Upper lobe of right lung (tissue), 1 donor: ENCODE measurements at regions not wholly inside any gene's neighbourhood (a gene's known extent, or its start where the extent isn't known, plus 50 kb on each side); places are given as distances from the start of the nearest gene placed in this dataset.

Experiments
- ATAC-seq: fragments of 200-7000 bp; cut with Tn5 transposase; one replicate; pipeline ENCODE4 v1.9.1; 2020; ENCODE audit warnings: mild to moderate bottlenecking, moderate library complexity
- DNase-seq: peaks from one replicate; pipeline ENCODE4 v3.0.0-alpha.2; 2020
- H3K27ac ChIP-seq: fragments of 200-600 bp; one replicate; pipeline ENCODE4 v1.8.0; 2022
- H3K27me3 ChIP-seq: fragments of 200-600 bp; one replicate; pipeline ENCODE4 v1.8.0; 2022; ENCODE audit warnings: mild to moderate bottlenecking
- H3K36me3 ChIP-seq: fragments of 200-600 bp; one replicate; pipeline ENCODE4 v1.8.0; 2022
- H3K4me1 ChIP-seq: fragments of 200-600 bp; one replicate; pipeline ENCODE4 v1.8.0; 2022
- H3K4me3 ChIP-seq: fragments of 200-600 bp; one replicate; pipeline ENCODE4 v1.8.0; 2022; ENCODE audit warnings: mild to moderate bottlenecking
- H3K9me3 ChIP-seq: fragments of 200-600 bp; one replicate; pipeline ENCODE4 v1.8.0; 2022
- CTCF ChIP-seq: fragments of 200-600 bp; IDR thresholded peaks from one replicate; pipeline ENCODE4 v1.8.0; 2022; ENCODE audit warnings: antibody characterized with exemption
- intact Hi-C: fragments of 100-400 bp; cut with DNase I; formaldehyde crosslinking; loops from one replicate; pipeline ENCODE4 v1.11.0; 2022
- donor health status: DM: no; HTN: yes; CAD: no; lungs with severe emphysema.

- DNase-seq, result no peak
- H3K9me3 ChIP-seq, result no peaks in the 10 kb centered on the region
- TF ChIP-seq CTCF, result no peak
- ATAC-seq, result no peak
- H3K4me3 ChIP-seq, result no peak overlapping the region
- H3K4me1 ChIP-seq, result no peaks in the 10 kb centered on the region
- intact Hi-C loops, result no loop called here
- H3K27ac ChIP-seq, result no peak overlapping the region
- H3K27me3 ChIP-seq, result no peaks in the 10 kb centered on the region
- H3K36me3 ChIP-seq, result no peaks in the 10 kb centered on the region
Measured at GRCh38 chr3:16725972-16726371, 120.7 kb upstream of the DAZL start.

DNA sequence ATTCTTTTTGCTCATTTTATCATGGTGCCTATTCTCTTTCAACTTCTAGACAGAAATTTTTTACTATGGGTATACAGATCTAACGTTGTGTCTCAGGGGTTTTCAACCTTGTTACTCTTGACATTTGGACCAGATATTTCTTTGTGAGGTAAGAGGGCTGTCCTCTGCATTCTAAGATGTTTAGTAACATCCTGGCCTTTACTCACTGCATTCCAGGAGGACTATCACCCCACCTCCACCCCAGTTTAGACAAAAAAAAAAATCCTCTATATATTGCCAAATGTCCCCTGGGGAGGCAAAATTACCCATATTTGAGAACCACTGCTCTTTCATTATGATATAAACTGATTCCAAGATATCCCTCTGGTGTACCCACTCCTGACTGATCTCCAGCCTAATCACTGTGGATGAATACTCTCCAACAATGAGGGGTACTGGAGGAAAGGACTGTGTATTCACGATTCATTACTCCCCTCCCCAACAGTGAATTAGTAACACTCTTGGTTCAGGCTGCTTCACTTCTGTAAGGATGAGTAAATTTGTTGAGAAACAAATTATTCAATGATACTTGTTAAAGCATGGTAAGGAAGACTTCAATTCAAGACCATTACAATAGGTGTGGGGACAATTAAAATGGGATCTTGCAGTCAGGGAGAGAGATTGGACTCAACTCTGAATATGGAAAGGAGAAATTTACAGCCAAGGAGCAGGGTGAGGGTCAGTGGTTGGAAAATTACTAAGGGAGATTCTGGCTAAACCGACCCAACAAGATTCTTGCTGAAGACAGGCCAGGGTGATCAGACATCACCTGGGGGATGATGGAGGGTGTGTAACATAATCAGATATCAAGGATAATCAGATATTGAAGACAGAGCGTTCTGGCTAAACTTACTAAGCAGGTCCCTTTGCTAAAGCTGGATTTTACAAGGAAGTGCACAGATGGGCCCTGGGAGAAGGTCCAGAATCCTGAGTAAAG, 123.8 kb upstream of the DAZL start:
- H3K27ac ChIP-seq, result no peak overlapping the region
- H3K4me1 ChIP-seq, result no peaks in the 10 kb centered on the region
- H3K4me3 ChIP-seq, result no peak overlapping the region
- H3K9me3 ChIP-seq, result peaks cover 6% of the 10 kb centered on the region
- intact Hi-C loops, result no loop called here
- H3K36me3 ChIP-seq, result no peaks in the 10 kb centered on the region
- TF ChIP-seq CTCF, result no peak
- no peaks in the 10 kb centered on the region for H3K27me3 ChIP-seq
- DNase-seq, result no peak
- no peak for ATAC-seq

GRCh38 chr3:16738451-16738850, 133.2 kb upstream of the DAZL start:
- no peak overlapping the region for H3K27ac ChIP-seq
- ATAC-seq, result no peak

GRCh38 chr3:16739541-16740105, 134.4 kb upstream of the DAZL start:
- H3K4me1 ChIP-seq, result no peaks in the 10 kb centered on the region
- no peaks in the 10 kb centered on the region for H3K27me3 ChIP-seq
- intact Hi-C loops, result no loop called here
- DNase-seq, result no peak
- no peak for TF ChIP-seq CTCF
- H3K4me3 ChIP-seq, result no peak overlapping the region
- H3K9me3 ChIP-seq, result no peaks in the 10 kb centered on the region
- no peaks in the 10 kb centered on the region for H3K36me3 ChIP-seq
- no peak overlapping the region for H3K27ac ChIP-seq
- ATAC-seq, result no peak

More at GRCh38 chr3:16738451-16738850, 133.2 kb upstream of the DAZL start:
- Histone ChIP-seq H3K36me3 (no peaks in the 10 kb centered on the region), H3K9me3 (no peaks in the 10 kb centered on the region), H3K4me3 (no peak overlapping the region), H3K4me1 (no peaks in the 10 kb centered on the region), H3K27me3 (no peaks in the 10 kb centered on the region)
- intact Hi-C loops, result no loop called here
- no peak for DNase-seq
- TF ChIP-seq CTCF, result no peak

- DNase-seq, result no peak
- intact Hi-C loops, result no loop called here
- H3K27ac ChIP-seq, result no peak overlapping the region
- H3K4me3 ChIP-seq, result no peak overlapping the region
- no peak for ATAC-seq
- H3K9me3 ChIP-seq, result no peaks in the 10 kb centered on the region
- H3K36me3 ChIP-seq, result no peaks in the 10 kb centered on the region
- no peaks in the 10 kb centered on the region for H3K27me3 ChIP-seq
- no peak for TF ChIP-seq CTCF
- H3K4me1 ChIP-seq, result no peaks in the 10 kb centered on the region
Measured at GRCh38 chr3:16740515-16740914, 135.3 kb upstream of the DAZL start.
